Aorta (tissue), 5 donors: ENCODE measurements at regions not wholly inside any gene's neighbourhood (a gene's known extent, or its start where the extent isn't known, plus 50 kb on each side); places are given as distances from the start of the nearest gene placed in this dataset.

Experiments
- ATAC-seq: fragments of 200-7000 bp; cut with Tn5 transposase; one replicate; pipeline ENCODE4 v1.9.1; 2022; ENCODE audit warnings: moderate library complexity; ENCODE audit not compliant: low FRiP score
- DNase-seq, 2 donors: peaks; one replicate each; pipeline ENCODE4 v3.0.0-alpha.2; 2020
- H3K27ac ChIP-seq, 2 donors: one replicate each; pipeline ENCODE4 v1.5.1; 2013; ENCODE audit warnings: low read length in 2 of 2, mild to moderate bottlenecking in 2 of 2, moderate library complexity in 2 of 2, control low read depth in 1 of 2, inconsistent platforms in 1 of 2, low read depth in 1 of 2
- H3K27me3 ChIP-seq, 2 donors: one replicate each; pipeline ENCODE4 v1.6.1; 2013; ENCODE audit warnings: control low read depth in 1 of 2, low read length in 1 of 2, mild to moderate bottlenecking in 1 of 2, moderate library complexity in 1 of 2; ENCODE audit not compliant: insufficient read depth in 2 of 2, control insufficient read depth in 1 of 2
- H3K36me3 ChIP-seq, 2 donors: one replicate each; pipeline ENCODE4 v1.6.1; 2013; ENCODE audit warnings: control low read depth in 1 of 2, low read length in 1 of 2, mild to moderate bottlenecking in 1 of 2; ENCODE audit not compliant: insufficient read depth in 2 of 2, control insufficient read depth in 1 of 2
- H3K4me1 ChIP-seq, 2 donors: one replicate each; pipeline ENCODE4 v1.6.1; 2013; ENCODE audit warnings: low read length in 2 of 2, control low read depth in 1 of 2, mild to moderate bottlenecking in 1 of 2, moderate library complexity in 1 of 2; ENCODE audit not compliant: insufficient read depth in 2 of 2, control insufficient read depth in 1 of 2
- H3K4me3 ChIP-seq, 2 donors: one replicate each; pipeline ENCODE4 v1.5.1; 2013; ENCODE audit warnings: low read length in 2 of 2, control low read depth in 1 of 2, mild to moderate bottlenecking in 1 of 2
- H3K9me3 ChIP-seq: one replicate; pipeline ENCODE4 v1.6.1; 2013; ENCODE audit warnings: mild to moderate bottlenecking, low read length; ENCODE audit not compliant: control insufficient read depth
- WGBS, 2 donors: extraction: QIAGEN DNeasy Blood & Tissue Kit; methylation state at CpG; one replicate each; pipeline ENCODE4 v1.1.7; 2013; 5-methylcytosine and 5-hydroxymethylcytosine counted together
- intact Hi-C, 2 donors: fragments of 100-400 bp; cut with DNase I; formaldehyde crosslinking; loops; one replicate each; pipeline versions ENCODE4 v1.14.2 to v1.15.0; 2022
- donor health status: healthy with polysubstance abuse.
- donor health status: Bipolar disorder and iron deficiency.
- donor health status: DM: no; HTN: no; CAD: no.
- donor health status: DM: no; HTN: no; CAD: no.
- donor health status: DM: yes; HTN: yes; CAD: no.

GRCh38 chr1:71224741-71225377 is 144.0 kb upstream of the ZRANB2 start:
- 60 to 66% methylated on average over 4 of the region's 4 CpGs for WGBS, 2 donors

GRCh38 chr1:71223641-71224340 is 143.0 kb upstream of the ZRANB2 start:
- intact Hi-C loops = no loop called here
- no peaks in the 10 kb centered on the region for H3K36me3 ChIP-seq
- H3K4me3 ChIP-seq = no peak overlapping the region
- H3K27ac ChIP-seq = no peak overlapping the region
- H3K27me3 ChIP-seq = no peaks in the 10 kb centered on the region
- DNase-seq = no peak
- no peak for ATAC-seq
- WGBS, 2 donors = 79 to 80% methylated on average over 7 of the region's 7 CpGs
- H3K4me1 ChIP-seq = no peaks in the 10 kb centered on the region
- peaks cover 1% of the 10 kb centered on the region for H3K9me3 ChIP-seq

More at GRCh38 chr1:71224741-71225377, 144.0 kb upstream of the ZRANB2 start:
- Histone ChIP-seq H3K9me3 (peaks cover 1% of the 10 kb centered on the region), H3K27me3 (no peaks in the 10 kb centered on the region), H3K4me3 (no peak overlapping the region), H3K4me1 (no peaks in the 10 kb centered on the region), H3K27ac (no peak overlapping the region), H3K36me3 (peaks cover 0 to 3% of the 10 kb centered on the region in 2 donors)
- intact Hi-C loops = no loop called here
- DNase-seq = no peak
- no peak for ATAC-seq

GRCh38 chr1:71222668-71223067 is 141.8 kb upstream of the ZRANB2 start:
- Histone ChIP-seq H3K4me3 (no peak overlapping the region), H3K36me3 (no peaks in the 10 kb centered on the region), H3K27ac (no peak overlapping the region), H3K27me3 (no peaks in the 10 kb centered on the region), H3K4me1 (no peaks in the 10 kb centered on the region), H3K9me3 (peaks cover 1% of the 10 kb centered on the region)
- 66 to 71% methylated on average over 2 of the region's 2 CpGs for WGBS, 2 donors
- DNase-seq (no peak), ATAC-seq (no peak)
- intact Hi-C loops = no loop called here

GRCh38 chr1:71210718-71211117 is 129.9 kb upstream of the ZRANB2 start:
- WGBS, 2 donors = 81 to 89% methylated on average over 2 of the region's 2 CpGs
- intact Hi-C loops = no loop called here
- DNase-seq (no peak), ATAC-seq (no peak)
- Histone ChIP-seq H3K4me3 (no peak overlapping the region), H3K27me3 (no peaks in the 10 kb centered on the region), H3K4me1 (no peaks in the 10 kb centered on the region), H3K27ac (no peak overlapping the region), H3K9me3 (no peaks in the 10 kb centered on the region), H3K36me3 (no peaks in the 10 kb centered on the region)

- 72 to 79% methylated on average over 4 of the region's 4 CpGs for WGBS, 2 donors
- no peak for ATAC-seq
Measured at GRCh38 chr1:71203241-71203640, 122.4 kb upstream of the ZRANB2 start.

GRCh38 chr1:71200503-71200902 is 119.7 kb upstream of the ZRANB2 start:
- Histone ChIP-seq H3K27ac (no peak overlapping the region), H3K4me1 (no peaks in the 10 kb centered on the region), H3K4me3 (no peak overlapping the region), H3K36me3 (no peaks in the 10 kb centered on the region), H3K27me3 (no peaks in the 10 kb centered on the region), H3K9me3 (no peaks in the 10 kb centered on the region)
- ATAC-seq (no peak), DNase-seq (no peak)
- intact Hi-C loops = no loop called here

More at GRCh38 chr1:71203241-71203640, 122.4 kb upstream of the ZRANB2 start:
- Histone ChIP-seq H3K36me3 (no peaks in the 10 kb centered on the region), H3K9me3 (no peaks in the 10 kb centered on the region), H3K4me3 (no peak overlapping the region), H3K4me1 (no peaks in the 10 kb centered on the region), H3K27ac (no peak overlapping the region), H3K27me3 (no peaks in the 10 kb centered on the region)
- DNase-seq = no peak
- intact Hi-C loops = no loop called here

- Histone ChIP-seq H3K27me3 (no peaks in the 10 kb centered on the region), H3K27ac (no peak overlapping the region), H3K36me3 (no peaks in the 10 kb centered on the region), H3K9me3 (no peaks in the 10 kb centered on the region), H3K4me1 (no peaks in the 10 kb centered on the region), H3K4me3 (no peak overlapping the region)
- intact Hi-C loops = no loop called here
- DNase-seq = no peak
- no peak for ATAC-seq
Measured at GRCh38 chr1:71196685-71197084, 115.8 kb upstream of the ZRANB2 start.

GRCh38 chr1:71193153-71193552 is 112.3 kb upstream of the ZRANB2 start:
- no peaks in the 10 kb centered on the region for H3K36me3 ChIP-seq
- intact Hi-C loops = no loop called here
- no peaks in the 10 kb centered on the region for H3K4me1 ChIP-seq
- no peak for DNase-seq
- H3K9me3 ChIP-seq = no peaks in the 10 kb centered on the region
- H3K27ac ChIP-seq = peak overlapping the region in 1 of 2 donors; percentile 43
- 3 to 11% methylated on average over 1 of the region's 1 CpG for WGBS, 2 donors
- no peak for ATAC-seq
- H3K27me3 ChIP-seq = no peaks in the 10 kb centered on the region
- H3K4me3 ChIP-seq = no peak overlapping the region

- intact Hi-C loops = no loop called here
- Histone ChIP-seq H3K4me1 (no peaks in the 10 kb centered on the region), H3K9me3 (no peaks in the 10 kb centered on the region), H3K36me3 (no peaks in the 10 kb centered on the region), H3K4me3 (no peak overlapping the region), H3K27ac (no peak overlapping the region), H3K27me3 (no peaks in the 10 kb centered on the region)
- WGBS, 2 donors = 97 to 98% methylated on average over 1 of the region's 1 CpG
- DNase-seq = no peak
- ATAC-seq = no peak
Measured at GRCh38 chr1:71191520-71191919, 110.7 kb upstream of the ZRANB2 start.
